H4 (cell line): ENCODE measurements at regions not wholly inside any gene's neighbourhood (a gene's known extent, or its start where the extent isn't known, plus 50 kb on each side); places are given as distances from the start of the nearest gene placed in this dataset.
"Not testable (repeated sequence)": the region's sequence is repeated elsewhere in the genome, so short reads cannot be mapped to it uniquely, and the experiment has no call there.

Source experiments
- DNase-seq: peaks from one replicate; pipeline ENCODE4 v3.0.0-alpha.2; 2015; ENCODE audit warnings: low spot score

- no peak for DNase-seq
Measured at GRCh38 chr11:91350931-91351330, 873.7 kb upstream of the FAT3 start.

- no peak for DNase-seq
Measured at GRCh38 chr11:91326751-91327150, 897.9 kb upstream of the FAT3 start.

- DNase-seq, result no peak
Measured at GRCh38 chr11:91326280-91326679, 898.3 kb upstream of the FAT3 start.

GRCh38 chr11:91314521-91314920, 910.1 kb upstream of the FAT3 start:
- no peak for DNase-seq

- DNase-seq, result no peak
Measured at GRCh38 chr11:91312541-91312940, 912.1 kb upstream of the FAT3 start.

- DNase-seq, result no peak
Measured at GRCh38 chr11:91310085-91310484, 914.5 kb upstream of the FAT3 start.

- no peak for DNase-seq
Measured at GRCh38 chr11:91308069-91308468, 916.5 kb upstream of the FAT3 start.

GRCh38 chr11:91305402-91305801, 919.2 kb upstream of the FAT3 start:
- no peak for DNase-seq

- DNase-seq, result no peak
Measured at GRCh38 chr11:91303749-91304148, 920.9 kb upstream of the FAT3 start.

- DNase-seq, result peak; percentile 45
Measured at GRCh38 chr11:91299980-91300379, 924.6 kb upstream of the FAT3 start.

- peak; percentile 53 for DNase-seq
Measured at GRCh38 chr11:91296629-91297028, 928.0 kb upstream of the FAT3 start.

- peak; percentile 26 for DNase-seq
Measured at GRCh38 chr11:91295591-91295990, 929.0 kb upstream of the FAT3 start.

GRCh38 chr11:91293119-91293518, 931.5 kb upstream of the FAT3 start:
- DNase-seq, result no peak

GRCh38 chr11:91272089-91272488, 952.5 kb upstream of the FAT3 start:
- DNase-seq, result no peak

GRCh38 chr11:91268512-91269295, 955.9 kb upstream of the FAT3 start:
- not testable (repeated sequence) for DNase-seq

GRCh38 chr11:91265946-91266345, 958.7 kb upstream of the FAT3 start:
- peak; percentile 44 for DNase-seq

- DNase-seq, result no peak
Measured at GRCh38 chr11:91264481-91264880, 960.1 kb upstream of the FAT3 start.

- DNase-seq, result no peak
Measured at GRCh38 chr11:91263496-91264365, 960.9 kb upstream of the FAT3 start.

GRCh38 chr11:91261513-91261912, 963.1 kb upstream of the FAT3 start:
- no peak for DNase-seq

GRCh38 chr11:91258876-91259275, 965.7 kb upstream of the FAT3 start:
- no peak for DNase-seq

- no peak for DNase-seq
Measured at GRCh38 chr11:91257667-91258066, 967.0 kb upstream of the FAT3 start.

GRCh38 chr11:91248199-91248807, 976.3 kb upstream of the FAT3 start:
- DNase-seq, result peak; percentile 41
